GM12878 (cell line): ENCODE measurements at regions not wholly inside any gene's neighbourhood (a gene's known extent, or its start where the extent isn't known, plus 50 kb on each side); places are given as distances from the start of the nearest gene placed in this dataset.

Source experiments
- ATAC-seq: fragments of 200-7000 bp; cut with Tn5 transposase; 3 replicates; pipeline ENCODE4 v1.9.1; 2020; ENCODE audit warnings: mild to moderate bottlenecking, moderate library complexity
- BruUV-seq: library from RNA; stranded (reverse); fragments of 400-500 nt; replicated peaks from 2 replicates; lab custom pipeline; 2021; lab: Mats Ljungman, UMichigan
- CTCF ChIA-PET: fragments of 300-600 bp; sonication (Branson Sonifier 250); formaldehyde crosslinking; extraction: SDS; loops from one replicate; lab custom pipeline; 2021; ENCODE audit warnings: inconsistent platforms; lab: Yijun Ruan, JAX
- POLR2A ChIA-PET: fragments of 350-600 bp; formaldehyde crosslinking; extraction: SDS; loops from one replicate; lab custom pipeline; 2021; ENCODE audit warnings: inconsistent platforms; lab: Charles Lee
- RAD21 ChIA-PET: fragments of 300-600 bp; sonication (Branson Sonifier 250); formaldehyde crosslinking; loops from one replicate; lab custom pipeline; 2023; ENCODE audit warnings: antibody characterized with exemption; ENCODE audit not compliant: unreplicated experiment; lab: Charles Lee
- SMC1A ChIA-PET: fragments of 300-600 bp; sonication (Branson Sonifier 250); formaldehyde crosslinking; loops from one replicate; lab custom pipeline; 2023; ENCODE audit not compliant: unreplicated experiment, uncharacterized antibody; lab: Charles Lee
- DNase-seq: peaks from one replicate; pipeline ENCODE4 v3.0.0-alpha.2; 2011; ENCODE audit warnings: low read depth, low spot score
- FAIRE-seq: peaks from 3 replicates; lab custom pipeline; 2011; peaks lifted over from hg19 to GRCh38; lab: Jason Lieb, UNC
- H2AFZ ChIP-seq: 2 replicates; pipeline ENCODE4 v1.6.0; 2011; ENCODE audit warnings: low read depth, low read length, control low read depth; ENCODE audit not compliant: control insufficient read depth
- H3K27ac ChIP-seq: 2 replicates; pipeline ENCODE4 v1.5.1; 2011; ENCODE audit warnings: control low read depth; ENCODE audit not compliant: control insufficient read depth, insufficient read depth
- H3K27me3 ChIP-seq, 2 experiments: replicated peaks in 1 of 2; 2 replicates each; pipeline versions ENCODE4 v1.6.0 to v1.6.1; 2011; ENCODE audit warnings: low read length in 1 of 2; ENCODE audit not compliant: control insufficient read depth in 2 of 2, insufficient read depth in 2 of 2
- H3K36me3 ChIP-seq, 2 experiments: 2 replicates each; pipeline ENCODE4 v1.5.1; 2011; ENCODE audit warnings: low read length in 1 of 2; ENCODE audit not compliant: control insufficient read depth in 2 of 2, insufficient read depth in 2 of 2
- H3K4me1 ChIP-seq: 2 replicates; pipeline ENCODE4 v1.6.1; 2011; ENCODE audit warnings: mild to moderate bottlenecking, low read length, moderate library complexity, mixed read lengths; ENCODE audit not compliant: control insufficient read depth, insufficient read depth
- H3K4me2 ChIP-seq: 2 replicates; pipeline ENCODE4 v1.6.0; 2011; ENCODE audit warnings: control low read depth; ENCODE audit not compliant: control insufficient read depth, insufficient read depth
- H3K4me3 ChIP-seq: fragments of 200-600 bp; sonication (generic); 2 replicates; pipeline ENCODE4 v1.5.1; 2016
- H3K79me2 ChIP-seq: 2 replicates; pipeline ENCODE4 v1.6.0; 2011; ENCODE audit warnings: low read length; ENCODE audit not compliant: control insufficient read depth, insufficient read depth
- H3K9ac ChIP-seq: 2 replicates; pipeline ENCODE4 v1.8.0; 2011; ENCODE audit warnings: low read length, control low read depth, mixed read lengths; ENCODE audit not compliant: control insufficient read depth, insufficient read depth
- H3K9me3 ChIP-seq: replicated peaks from 3 replicates; pipeline ENCODE4 v1.5.1; 2011; ENCODE audit warnings: mild to moderate bottlenecking, low read length; ENCODE audit not compliant: control insufficient read depth, insufficient read depth
- H4K20me1 ChIP-seq: 2 replicates; pipeline ENCODE4 v1.6.0; 2011; ENCODE audit not compliant: control insufficient read depth, insufficient read depth
- ATF3 ChIP-seq: IDR thresholded peaks from 2 replicates; pipeline ENCODE4 v1.6.1; 2011; ENCODE audit warnings: low read depth, mild to moderate bottlenecking, low read length, moderate library complexity, borderline replicate concordance; ENCODE audit errors: extremely low read depth
- CBFB ChIP-seq: IDR thresholded peaks from 2 replicates; pipeline ENCODE4 v1.6.1; 2016; ENCODE audit warnings: antibody characterized with exemption, low read depth
- CUX1 ChIP-seq: IDR thresholded peaks from 2 replicates; pipeline ENCODE4 v1.6.1; 2012; ENCODE audit warnings: improper control_type of control experiment, low read depth, low read length; ENCODE audit not compliant: insufficient replicate concordance
- EZH2 ChIP-seq: IDR thresholded peaks from 2 replicates; pipeline ENCODE4 v1.6.1; 2012; ENCODE audit warnings: low read depth, mild to moderate bottlenecking, control low read depth, inconsistent platforms, low read length, borderline replicate concordance; ENCODE audit not compliant: control insufficient read depth
- NFYA ChIP-seq: IDR thresholded peaks from 2 replicates; pipeline ENCODE4 v1.6.1; 2011; ENCODE audit warnings: low read depth, mild to moderate bottlenecking, low read length, improper control_type of control experiment, borderline replicate concordance
- NKRF ChIP-seq: fragments of 450-650 bp; conservative IDR thresholded peaks from 2 replicates; pipeline ENCODE4 v1.6.1; 2017; ENCODE audit warnings: mild to moderate bottlenecking, moderate library complexity
- POU2F2 ChIP-seq: IDR thresholded peaks from 3 replicates; pipeline ENCODE4 v1.6.1; 2011; ENCODE audit warnings: low read depth, mild to moderate bottlenecking, low read length, borderline replicate concordance
- RELA ChIP-seq: fragments of 450-650 bp; IDR thresholded peaks from 2 replicates; pipeline ENCODE4 v1.8.0; 2014; ENCODE audit warnings: borderline replicate concordance; ENCODE audit not compliant: partially characterized antibody
- SMAD1 ChIP-seq: fragments of 450-650 bp; IDR thresholded peaks from 2 replicates; pipeline ENCODE4 v1.6.1; 2018; ENCODE audit warnings: mild to moderate bottlenecking, low read depth; ENCODE audit not compliant: partially characterized antibody
- SP1 ChIP-seq: IDR thresholded peaks from one replicate; pipeline ENCODE4 v1.6.1; 2011; ENCODE audit warnings: low read depth, low read length
- ZNF384 ChIP-seq: IDR thresholded peaks from 2 replicates; pipeline ENCODE4 v1.6.1; 2012; ENCODE audit warnings: low read depth, mild to moderate bottlenecking, low read length, improper control_type of control experiment, borderline replicate concordance
- WGBS: methylation state at CpG from one replicate; pipeline ENCODE4 v1.1.6; 2016; ENCODE audit warnings: low lambda C conversion rate; ENCODE audit not compliant: insufficient replicate concordance, insufficient coverage; ENCODE audit errors: missing lambda C conversion rate; 5-methylcytosine and 5-hydroxymethylcytosine counted together
- in situ Hi-C: fragments of 300-500 bp; cut with MboI; formaldehyde crosslinking; loops from 9 replicates; pipeline ENCODE4 v1.14.3; 2018; ENCODE audit warnings: mixed read lengths
- intact Hi-C: fragments of 100-400 bp; cut with micrococcal nuclease; formaldehyde crosslinking; loops from one replicate; pipeline ENCODE4 v1.14.2; 2022; ENCODE audit not compliant: unreplicated experiment

GRCh38 chr1:4261327-4261726 lies 361.3 kb upstream of the C1orf174 start:
- in situ Hi-C loops (no loop called here), intact Hi-C loops (no loop called here)
- Histone ChIP-seq H3K79me2 (no peaks in the 10 kb centered on the region), H3K9ac (no peak overlapping the region), H3K27me3 (no peaks in the 10 kb centered on the region), H3K4me3 (no peak overlapping the region), H4K20me1 (no peaks in the 10 kb centered on the region), H3K9me3 (peaks cover 1% of the 10 kb centered on the region; the same call in 1 of the 3 replicates), H3K4me2 (no peak overlapping the region), H3K36me3 (no peaks in the 10 kb centered on the region), H2AFZ (no peak overlapping the region), H3K27ac (no peak overlapping the region), H3K4me1 (no peaks in the 10 kb centered on the region)
- ChIA-PET SMC1A (no interaction called here), CTCF (no interaction called here), RAD21 (no interaction called here), POLR2A (no interaction called here)
- DNase-seq (no peak), ATAC-seq (no peak), FAIRE-seq (no peak)
- 0% methylated on average over 2 of the region's 2 CpGs for WGBS
- BruUV-seq = no TSS peak
- no peak for TF ChIP-seq CBFB
- no peak for TF ChIP-seq CUX1
- TF ChIP-seq NKRF = no peak
- TF ChIP-seq NFYA = no peak
- no peak for TF ChIP-seq ZNF384
- TF ChIP-seq SP1 = no peak
- TF ChIP-seq POU2F2 = no peak
- no peak for TF ChIP-seq RELA
- no peak for TF ChIP-seq ATF3
- TF ChIP-seq SMAD1 = no peak
- no peak for TF ChIP-seq EZH2
